NCI-H1092 (cell line): ENCODE measurements at regions not wholly inside any gene's neighbourhood (a gene's known extent, or its start where the extent isn't known, plus 50 kb on each side); places are given as distances from the start of the nearest gene placed in this dataset.
"Not testable (repeated sequence)": the region's sequence is repeated elsewhere in the genome, so short reads cannot be mapped to it uniquely, and the experiment has no call there.

ENCODE experiments used
- DNase-seq: peaks from one replicate; lab custom pipeline; 2025; lab: John Stamatoyannopoulos, UW

DNA sequence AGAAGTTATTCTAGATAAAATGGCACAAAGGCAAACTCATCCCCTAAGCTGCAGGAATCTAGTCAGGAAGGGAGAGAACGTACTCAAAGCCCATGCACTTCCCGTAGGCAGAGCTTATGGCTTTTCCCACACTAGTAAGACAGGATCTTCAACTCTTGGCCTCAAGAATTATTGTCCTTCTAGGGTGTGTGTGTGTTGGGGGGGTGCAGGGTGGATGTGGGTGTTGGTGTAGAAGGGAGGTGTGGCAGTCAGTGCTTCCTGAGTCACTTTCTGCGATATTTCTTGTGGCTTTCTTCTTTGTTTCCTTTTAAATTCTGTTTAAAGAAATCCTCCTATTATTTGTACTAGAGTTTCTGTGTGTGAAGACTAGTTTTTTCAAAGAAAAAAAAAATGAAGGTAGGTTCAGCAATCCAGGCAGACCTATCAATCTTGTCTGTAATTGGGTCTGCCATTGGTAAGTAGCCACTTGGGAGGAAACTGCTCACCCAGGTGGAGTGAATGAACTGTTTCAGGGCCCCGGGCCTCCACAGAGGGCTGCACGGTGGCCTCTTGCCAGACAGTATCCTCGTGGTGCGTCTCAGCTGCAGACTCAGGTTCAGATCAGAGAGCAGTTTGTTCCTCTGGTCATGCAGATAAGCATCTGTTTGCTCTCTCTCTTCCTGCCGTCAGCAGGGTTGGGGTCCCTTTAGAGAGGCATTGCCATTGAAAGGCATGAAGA, 131.9 kb downstream of the NPR3 start:
- DNase-seq, result no peak

- DNase-seq, result no peak
These were observed 132.4 kb downstream of the NPR3 start for GRCh38 chr5:32843531-32843895.

- no peak for DNase-seq
These were observed 134.1 kb downstream of the NPR3 start for GRCh38 chr5:32845171-32845570.

GRCh38 chr5:32848120-32848519, 137.0 kb downstream of the NPR3 start:
- no peak for DNase-seq

DNA sequence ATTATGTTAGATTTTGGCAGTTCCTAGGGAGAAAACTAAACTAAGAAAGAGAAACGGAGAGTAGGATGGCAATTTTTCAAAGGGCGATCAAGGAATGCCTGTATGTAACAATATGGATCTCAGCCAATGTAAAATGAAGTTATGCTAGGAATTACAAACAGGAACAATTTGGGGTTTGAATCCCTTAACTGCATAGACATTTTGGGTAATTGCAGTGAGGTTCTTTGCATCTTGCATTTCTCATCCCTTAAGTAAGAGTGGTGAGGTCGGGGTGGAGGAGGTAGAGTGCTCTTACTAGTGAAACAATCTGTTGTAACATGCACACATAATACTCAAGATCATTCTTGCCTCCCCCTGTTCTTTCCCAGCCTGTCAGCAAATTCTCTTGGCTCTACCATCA, 137.6 kb downstream of the NPR3 start:
- no peak for DNase-seq

GRCh38 chr5:32850817-32851496, 139.8 kb downstream of the NPR3 start:
- DNase-seq, result no peak

DNA sequence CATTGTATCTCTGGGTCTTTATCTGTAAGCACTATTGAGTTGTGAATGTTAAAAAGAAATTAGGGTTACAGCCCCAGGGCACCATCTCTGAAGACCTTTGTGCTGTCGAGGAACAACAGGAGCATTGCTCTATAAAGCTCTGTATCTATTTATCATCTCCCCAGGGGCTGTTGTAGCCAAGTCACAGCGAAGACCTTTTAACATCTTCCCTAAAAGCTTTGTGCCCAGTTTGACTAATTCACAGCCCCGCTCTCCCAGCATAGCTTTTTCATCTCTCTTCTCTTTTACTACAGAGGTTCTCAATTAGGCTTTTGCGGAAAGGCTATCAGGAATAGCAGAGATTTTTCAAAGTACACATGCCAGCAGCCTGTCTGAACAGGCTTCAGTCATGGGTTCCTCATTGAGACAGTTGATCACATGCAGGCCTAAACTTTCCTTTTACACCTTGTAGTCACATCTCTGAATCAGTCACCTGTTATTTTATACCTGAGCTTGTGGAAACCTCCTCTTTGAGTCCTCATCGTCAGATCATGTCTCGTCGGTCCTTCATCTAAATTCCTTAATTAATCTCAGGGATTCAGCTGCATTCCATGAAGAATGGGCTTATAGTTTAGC, 140.5 kb downstream of the NPR3 start:
- no peak for DNase-seq

DNA sequence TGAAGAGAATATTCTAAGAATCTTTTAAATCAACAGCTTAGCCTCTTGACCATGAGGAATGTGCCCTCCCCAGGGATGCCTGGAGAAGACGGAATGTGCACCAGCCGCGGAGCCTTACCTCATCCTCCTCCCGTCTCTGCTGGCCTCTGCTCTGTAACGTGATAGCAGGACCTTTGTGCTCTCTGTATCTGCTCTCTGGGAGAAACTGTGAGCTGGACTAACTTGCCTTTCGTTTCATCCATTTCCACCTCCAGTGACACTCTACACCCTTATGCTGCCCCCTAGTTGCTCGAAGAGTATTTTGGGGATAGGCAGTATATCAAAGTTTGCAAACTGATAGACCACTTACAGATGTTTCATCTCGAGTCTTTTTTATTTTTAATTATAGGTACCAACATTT, 141.4 kb downstream of the NPR3 start:
- no peak for DNase-seq

GRCh38 chr5:32852976-32853375, 141.9 kb downstream of the NPR3 start:
- DNase-seq, result no peak

- DNase-seq, result no peak
These were observed 143.4 kb downstream of the NPR3 start for GRCh38 chr5:32854473-32854872.

- no peak for DNase-seq
These were observed 148.1 kb downstream of the NPR3 start for GRCh38 chr5:32859211-32859641.

- DNase-seq, result no peak
These were observed 154.4 kb downstream of the NPR3 start for GRCh38 chr5:32865475-32865874.

- no peak for DNase-seq
These were observed 155.0 kb downstream of the NPR3 start for GRCh38 chr5:32866138-32866537.

DNA sequence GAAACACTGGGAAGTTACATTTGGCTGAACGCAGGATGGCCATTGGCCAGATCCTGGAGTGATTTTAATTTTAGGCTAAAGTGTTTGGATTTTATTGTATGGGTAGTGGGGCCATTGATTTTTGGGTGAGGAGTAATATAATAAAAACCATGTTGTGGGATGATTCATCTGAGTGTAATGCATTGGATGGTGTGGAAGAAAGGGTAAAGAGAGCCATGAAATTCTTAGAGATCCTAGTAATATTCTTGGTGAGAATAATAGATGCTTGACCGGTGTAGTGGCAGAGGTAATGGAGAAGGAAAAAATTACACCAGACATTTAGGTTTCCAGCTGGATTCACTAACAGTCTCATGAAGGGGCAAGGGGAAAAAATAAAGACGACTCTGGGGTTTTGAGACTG, 158.1 kb downstream of the NPR3 start:
- no peak for DNase-seq

DNA sequence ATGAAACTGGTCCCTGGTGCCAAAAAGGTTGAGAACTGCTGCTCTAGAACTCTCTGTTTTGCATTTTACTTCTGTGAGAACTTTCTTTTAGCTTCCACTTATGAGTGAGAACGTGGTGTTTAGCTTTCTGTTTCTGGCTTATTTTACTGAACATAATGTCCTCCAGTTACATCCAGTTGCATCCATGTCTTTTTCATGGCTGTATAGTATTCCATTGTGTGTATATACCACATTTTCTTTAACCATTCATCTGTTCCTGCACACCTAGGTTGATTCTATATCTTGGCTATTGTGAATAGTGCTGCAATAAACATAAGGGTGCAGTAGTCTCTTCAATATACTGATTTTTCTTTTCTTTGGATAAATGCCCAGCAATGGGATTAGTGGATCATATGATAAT, 165.7 kb downstream of the NPR3 start:
- DNase-seq, result no peak

DNA sequence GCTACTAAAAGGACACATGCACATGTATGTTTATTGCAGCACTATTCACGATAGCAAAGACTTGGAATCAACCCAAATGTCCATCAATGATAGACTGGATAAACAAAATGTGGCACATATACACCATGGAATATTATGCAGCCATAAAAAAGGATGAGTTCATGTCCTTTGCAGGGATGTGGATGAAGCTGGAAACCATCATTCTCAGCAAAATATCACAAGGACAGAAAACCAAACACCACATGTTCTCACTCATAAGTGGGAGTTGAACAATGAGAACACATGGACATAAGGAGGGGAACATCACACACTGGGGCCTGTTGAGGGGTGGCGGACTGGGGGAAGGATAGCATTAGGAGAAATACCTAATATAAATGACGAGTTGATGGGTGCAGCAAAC, 168.2 kb downstream of the NPR3 start:
- not testable (repeated sequence) for DNase-seq

GRCh38 chr5:32880796-32881195, 169.7 kb downstream of the NPR3 start:
- no peak for DNase-seq

DNA sequence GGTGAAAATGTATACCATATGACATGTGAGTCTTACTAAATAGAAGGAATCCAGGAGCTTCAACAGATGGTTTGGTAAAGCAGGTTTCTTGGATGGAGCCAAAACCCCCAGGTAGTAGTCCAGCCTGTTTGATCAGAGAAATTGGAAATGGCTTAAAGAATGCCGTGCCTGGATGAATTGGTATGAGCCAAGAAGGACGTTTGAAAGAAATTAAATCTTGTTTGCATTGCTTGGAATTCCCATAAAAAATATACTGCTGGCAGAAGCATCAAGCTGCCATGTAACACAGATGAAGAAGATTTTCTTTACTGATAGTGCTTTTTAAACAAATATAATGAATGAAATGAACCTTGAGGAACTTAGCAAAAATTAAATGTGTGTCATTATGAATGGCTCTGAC, 176.3 kb downstream of the NPR3 start:
- DNase-seq, result no peak

- DNase-seq, result no peak
These were observed 178.0 kb downstream of the NPR3 start for GRCh38 chr5:32889078-32889477.

DNA sequence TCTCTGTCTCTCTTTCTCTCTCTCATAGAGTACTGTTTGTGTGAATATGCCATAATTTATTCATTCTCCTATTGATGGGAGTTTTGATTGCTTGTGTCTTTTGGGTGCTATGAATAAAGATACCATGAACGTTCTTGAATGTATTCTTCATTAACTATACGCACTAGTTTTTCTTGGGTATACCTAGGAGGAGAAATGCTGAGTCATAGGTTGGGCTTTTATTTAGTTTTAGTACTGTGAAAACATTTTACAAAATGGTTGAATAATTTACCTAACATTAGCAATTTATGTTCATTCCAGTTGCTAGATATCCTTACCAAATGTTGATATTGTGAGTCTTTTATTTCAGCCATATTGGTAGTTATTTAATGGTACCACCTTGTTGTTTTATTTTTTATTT, 192.5 kb downstream of the NPR3 start:
- no peak for DNase-seq

- DNase-seq, result no peak
These were observed 197.5 kb downstream of the NPR3 start for GRCh38 chr5:32908641-32909040.

DNA sequence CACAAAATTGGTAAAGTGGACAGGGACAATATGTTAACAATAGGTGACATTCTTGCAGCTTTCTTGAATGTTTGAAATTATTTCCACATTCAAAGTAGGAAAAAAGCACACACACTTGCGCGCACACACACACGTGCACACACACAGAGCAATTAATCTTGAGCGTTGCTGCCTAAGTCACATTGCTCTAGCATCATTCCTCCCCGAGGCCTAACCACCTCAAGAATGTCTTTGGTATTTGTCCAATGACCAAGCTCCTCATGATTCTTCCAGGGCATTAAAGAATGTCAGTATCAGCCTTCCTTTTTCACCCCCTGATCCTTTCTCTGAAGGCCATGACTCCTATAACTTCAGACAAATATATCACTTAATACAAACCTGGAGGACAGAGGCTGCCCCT, 198.1 kb downstream of the NPR3 start:
- no peak for DNase-seq

- DNase-seq, result no peak
These were observed 205.5 kb downstream of the NPR3 start for GRCh38 chr5:32916648-32917047.

GRCh38 chr5:32928761-32929160, 217.6 kb downstream of the NPR3 start:
- DNase-seq, result no peak
